Thyroid gland (tissue), 4 donors: ENCODE measurements at regions not wholly inside any gene's neighbourhood (a gene's known extent, or its start where the extent isn't known, plus 50 kb on each side); places are given as distances from the start of the nearest gene placed in this dataset.

ENCODE experiments used
- POLR2A ChIP-seq, 2 donors: fragments of 450-650 bp; IDR thresholded peaks; one replicate each; pipeline ENCODE4 v1.6.1; 2017; ENCODE audit warnings: antibody characterized with exemption in 2 of 2, mild to moderate bottlenecking in 2 of 2, moderate library complexity in 1 of 2
- TF ChIP-seq, protein P1 (sequence below), 6 experiments: fragments of 200-600 bp in 3 of 6; fragments of 450-650 bp in 3 of 6; sonication (generic) in 3 of 6; IDR thresholded peaks; one replicate each; pipeline ENCODE4 v1.5.1; 2016 to 2019; ENCODE audit warnings: antibody characterized with exemption in 6 of 6, mild to moderate bottlenecking in 2 of 6, inconsistent platforms in 1 of 6, moderate library complexity in 1 of 6

DNA sequence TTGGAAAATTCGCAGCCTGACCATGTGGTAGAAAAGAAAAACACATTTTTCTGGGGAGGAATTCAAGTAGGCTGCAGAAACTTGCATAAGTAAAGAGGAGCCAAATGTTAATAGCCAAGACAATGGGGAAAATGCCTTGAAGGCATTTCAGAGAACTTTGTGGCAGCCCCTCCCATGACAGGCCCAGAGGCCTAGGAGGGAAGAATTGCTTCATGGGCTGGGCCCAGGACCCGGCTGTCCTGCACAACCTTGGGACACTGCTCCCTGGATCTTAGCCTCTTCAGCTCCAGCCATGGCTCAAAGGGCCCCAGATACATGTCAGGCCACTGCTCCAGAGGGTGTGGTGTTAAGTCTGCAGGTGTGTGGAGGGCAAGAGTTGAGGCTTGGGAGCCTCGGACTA, 158.6 kb downstream of the OSTF1 start:
- TF ChIP-seq, protein P1, sequence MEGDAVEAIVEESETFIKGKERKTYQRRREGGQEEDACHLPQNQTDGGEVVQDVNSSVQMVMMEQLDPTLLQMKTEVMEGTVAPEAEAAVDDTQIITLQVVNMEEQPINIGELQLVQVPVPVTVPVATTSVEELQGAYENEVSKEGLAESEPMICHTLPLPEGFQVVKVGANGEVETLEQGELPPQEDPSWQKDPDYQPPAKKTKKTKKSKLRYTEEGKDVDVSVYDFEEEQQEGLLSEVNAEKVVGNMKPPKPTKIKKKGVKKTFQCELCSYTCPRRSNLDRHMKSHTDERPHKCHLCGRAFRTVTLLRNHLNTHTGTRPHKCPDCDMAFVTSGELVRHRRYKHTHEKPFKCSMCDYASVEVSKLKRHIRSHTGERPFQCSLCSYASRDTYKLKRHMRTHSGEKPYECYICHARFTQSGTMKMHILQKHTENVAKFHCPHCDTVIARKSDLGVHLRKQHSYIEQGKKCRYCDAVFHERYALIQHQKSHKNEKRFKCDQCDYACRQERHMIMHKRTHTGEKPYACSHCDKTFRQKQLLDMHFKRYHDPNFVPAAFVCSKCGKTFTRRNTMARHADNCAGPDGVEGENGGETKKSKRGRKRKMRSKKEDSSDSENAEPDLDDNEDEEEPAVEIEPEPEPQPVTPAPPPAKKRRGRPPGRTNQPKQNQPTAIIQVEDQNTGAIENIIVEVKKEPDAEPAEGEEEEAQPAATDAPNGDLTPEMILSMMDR (IDR thresholded peaks at IDR 0.05): no peak
- TF ChIP-seq POLR2A (IDR thresholded peaks at IDR 0.05): no peak
